Activated CD8-positive, alpha-beta T cell treated with anti-CD3 and anti-CD28 coated beads for 36 hours (primary cell): ENCODE measurements at regions not wholly inside any gene's neighbourhood (a gene's known extent, or its start where the extent isn't known, plus 50 kb on each side); places are given as distances from the start of the nearest gene placed in this dataset.

ENCODE experiments used
- ATAC-seq: fragments of 200-7000 bp; cut with Tn5 transposase; one replicate; pipeline ENCODE4 v1.10.0; 2021; ENCODE audit warnings: mild to moderate bottlenecking, moderate library complexity
- CTCF ChIA-PET: fragments of 350-600 bp; sonication (Branson Sonifier 250); formaldehyde crosslinking; loops from one replicate; lab custom pipeline; 2021; ENCODE audit warnings: antibody characterized with exemption; lab: Charles Lee
- POLR2A ChIA-PET: fragments of 350-600 bp; sonication (Branson Sonifier 250); formaldehyde crosslinking; loops from one replicate; lab custom pipeline; 2021; ENCODE audit warnings: antibody characterized with exemption; lab: Charles Lee
- DNase-seq: peaks from one replicate; pipeline ENCODE4 v3.0.0-alpha.2; 2020
- H3K27ac Mint-ChIP-seq: one replicate; pipeline ENCODE4 v1.8.0; 2021; ENCODE audit warnings: mild to moderate bottlenecking, mixed read lengths
- H3K27me3 Mint-ChIP-seq: one replicate; pipeline ENCODE4 v1.8.0; 2021; ENCODE audit warnings: mixed read lengths
- H3K36me3 Mint-ChIP-seq: one replicate; pipeline ENCODE4 v1.8.0; 2021; ENCODE audit warnings: low read depth, mixed read lengths
- H3K4me1 Mint-ChIP-seq: one replicate; pipeline ENCODE4 v1.8.0; 2021; ENCODE audit warnings: low read depth, mixed read lengths
- H3K4me3 Mint-ChIP-seq: one replicate; pipeline ENCODE4 v1.8.0; 2021; ENCODE audit warnings: mild to moderate bottlenecking, moderate library complexity, mixed read lengths
- H3K9me3 Mint-ChIP-seq: one replicate; pipeline ENCODE4 v1.8.0; 2021; ENCODE audit warnings: mixed read lengths
- CTCF ChIP-seq: fragments of 200-600 bp; IDR thresholded peaks from one replicate; pipeline ENCODE4 v1.8.0; 2022; ENCODE audit warnings: antibody characterized with exemption, mild to moderate bottlenecking
- intact Hi-C: fragments of 100-400 bp; cut with micrococcal nuclease; formaldehyde crosslinking; loops from one replicate; pipeline ENCODE4 v1.10.0; 2022

DNA sequence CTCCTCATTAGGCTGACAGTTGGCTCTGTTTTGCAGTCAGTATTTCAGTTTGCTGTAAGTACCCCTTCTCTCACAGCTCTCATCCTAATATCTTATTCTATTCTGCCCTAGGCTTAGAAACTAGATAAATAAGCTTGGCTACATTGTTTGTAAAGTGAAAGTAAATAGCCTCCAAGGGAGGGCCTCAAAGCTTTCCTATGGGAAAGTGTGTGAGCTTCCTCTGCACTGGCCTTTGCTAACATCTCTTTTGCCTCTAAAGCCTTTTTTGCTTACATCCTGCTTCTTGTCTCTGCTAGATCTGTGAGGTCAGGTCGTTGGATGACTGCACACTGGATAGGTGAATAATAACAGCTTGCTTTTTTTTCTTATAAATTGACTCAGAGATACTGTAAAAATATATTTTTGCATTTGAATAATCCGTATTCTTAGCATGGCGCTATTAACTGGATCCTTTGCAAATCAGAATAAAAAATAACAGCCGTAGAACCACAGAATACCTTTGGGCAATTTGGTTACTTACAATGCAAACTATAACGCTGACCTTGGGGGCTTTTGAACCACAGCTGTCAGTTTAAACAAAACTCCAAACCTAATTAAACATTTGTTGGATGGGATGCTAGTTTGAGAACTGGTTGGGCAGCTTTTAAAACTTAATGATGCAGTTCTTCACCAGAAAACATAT lies 55.1 kb downstream of the TTC6 start:
- H3K27ac Mint-ChIP-seq = no peak overlapping the region
- DNase-seq = no peak
- intact Hi-C loops = no loop called here
- no peaks in the 10 kb centered on the region for H3K27me3 Mint-ChIP-seq
- no peaks in the 10 kb centered on the region for H3K4me1 Mint-ChIP-seq
- no peaks in the 10 kb centered on the region for H3K36me3 Mint-ChIP-seq
- TF ChIP-seq CTCF = no peak
- POLR2A ChIA-PET = no interaction called here
- H3K4me3 Mint-ChIP-seq = no peak overlapping the region
- no peaks in the 10 kb centered on the region for H3K9me3 Mint-ChIP-seq
- no peak for ATAC-seq
- CTCF ChIA-PET = no interaction called here

- H3K4me1 Mint-ChIP-seq = no peaks in the 10 kb centered on the region
- no peaks in the 10 kb centered on the region for H3K36me3 Mint-ChIP-seq
- TF ChIP-seq CTCF = no peak
- H3K9me3 Mint-ChIP-seq = peaks cover 3% of the 10 kb centered on the region
- intact Hi-C loops = no loop called here
- no peak for DNase-seq
- H3K27me3 Mint-ChIP-seq = no peaks in the 10 kb centered on the region
- ChIA-PET POLR2A (no interaction called here), CTCF (no interaction called here)
- H3K4me3 Mint-ChIP-seq = no peak overlapping the region
- H3K27ac Mint-ChIP-seq = no peak overlapping the region
- no peak for ATAC-seq
Measured at GRCh38 chr14:37652042-37652441, 56.6 kb downstream of the TTC6 start.

DNA sequence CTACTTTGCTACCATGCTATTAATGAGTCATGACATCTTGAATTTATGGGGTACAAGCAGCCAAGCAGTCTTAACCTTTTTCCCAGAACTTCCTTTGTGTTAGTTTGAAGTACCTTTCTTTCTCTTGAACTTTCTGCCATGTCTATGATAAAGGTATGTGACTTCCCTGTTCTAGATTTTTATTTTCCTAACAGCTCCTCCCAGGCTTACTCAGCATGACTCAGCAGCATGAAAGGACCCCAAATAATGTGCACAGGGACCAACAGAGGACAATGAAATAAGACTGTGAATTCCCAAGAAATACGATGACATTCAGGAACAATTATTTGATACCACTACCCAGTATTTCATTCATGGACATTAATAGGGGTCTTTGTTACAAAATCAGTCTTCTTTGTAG lies 60.0 kb downstream of the TTC6 start:
- POLR2A ChIA-PET = no interaction called here
- H3K9me3 Mint-ChIP-seq = peaks cover 12% of the 10 kb centered on the region
- no peak for ATAC-seq

DNA sequence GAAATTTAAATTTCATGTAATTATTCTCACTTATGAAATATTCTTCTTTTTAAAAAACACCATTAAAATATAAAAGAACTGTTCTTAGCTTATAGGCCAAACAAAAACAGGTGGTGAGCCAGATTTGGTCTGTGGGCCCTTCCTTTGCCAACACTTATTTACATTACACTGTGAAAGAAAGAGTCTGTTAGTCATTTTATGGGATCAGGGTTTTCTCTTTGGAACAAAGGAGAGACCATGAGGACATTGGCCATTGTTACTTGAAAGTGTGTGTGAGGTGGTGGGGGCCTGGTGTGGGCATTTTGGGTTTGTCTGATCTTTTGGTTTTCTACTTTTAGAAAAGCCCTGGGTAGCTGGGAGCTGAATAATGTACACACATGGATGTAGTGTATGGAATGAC lies 62.7 kb downstream of the TTC6 start:
- Mint-ChIP-seq H3K4me3 (no peak overlapping the region), H3K9me3 (peaks cover 17% of the 10 kb centered on the region), H3K4me1 (no peaks in the 10 kb centered on the region), H3K36me3 (no peaks in the 10 kb centered on the region), H3K27me3 (no peaks in the 10 kb centered on the region), H3K27ac (no peak overlapping the region)
- DNase-seq = no peak
- intact Hi-C loops = no loop called here
- ChIA-PET POLR2A (no interaction called here), CTCF (no interaction called here)
- no peak for ATAC-seq
- TF ChIP-seq CTCF = no peak

More for the DNA sequence above, 60.0 kb downstream of the TTC6 start:
- no peaks in the 10 kb centered on the region for H3K4me1 Mint-ChIP-seq
- CTCF ChIA-PET = no interaction called here
- no peaks in the 10 kb centered on the region for H3K27me3 Mint-ChIP-seq
- DNase-seq = no peak
- H3K36me3 Mint-ChIP-seq = no peaks in the 10 kb centered on the region
- H3K27ac Mint-ChIP-seq = no peak overlapping the region
- TF ChIP-seq CTCF = no peak
- H3K4me3 Mint-ChIP-seq = no peak overlapping the region
- intact Hi-C loops = no loop called here

GRCh38 chr14:37663498-37663897 lies 68.1 kb downstream of the TTC6 start:
- POLR2A ChIA-PET = no interaction called here
- H3K27me3 Mint-ChIP-seq = no peaks in the 10 kb centered on the region
- ATAC-seq (no peak), DNase-seq (no peak)
- H3K4me3 Mint-ChIP-seq = no peak overlapping the region
- intact Hi-C loops = no loop called here
- CTCF ChIA-PET = no interaction called here
- TF ChIP-seq CTCF = no peak
- no peak overlapping the region for H3K27ac Mint-ChIP-seq
- H3K9me3 Mint-ChIP-seq = peaks cover 13% of the 10 kb centered on the region
- H3K36me3 Mint-ChIP-seq = no peaks in the 10 kb centered on the region
- H3K4me1 Mint-ChIP-seq = no peaks in the 10 kb centered on the region
